ENCODE measurements at regions not wholly inside any gene's neighbourhood (a gene's known extent, or its start where the extent isn't known, plus 50 kb on each side); places are given as distances from the start of the nearest gene placed in this dataset.

DNA sequence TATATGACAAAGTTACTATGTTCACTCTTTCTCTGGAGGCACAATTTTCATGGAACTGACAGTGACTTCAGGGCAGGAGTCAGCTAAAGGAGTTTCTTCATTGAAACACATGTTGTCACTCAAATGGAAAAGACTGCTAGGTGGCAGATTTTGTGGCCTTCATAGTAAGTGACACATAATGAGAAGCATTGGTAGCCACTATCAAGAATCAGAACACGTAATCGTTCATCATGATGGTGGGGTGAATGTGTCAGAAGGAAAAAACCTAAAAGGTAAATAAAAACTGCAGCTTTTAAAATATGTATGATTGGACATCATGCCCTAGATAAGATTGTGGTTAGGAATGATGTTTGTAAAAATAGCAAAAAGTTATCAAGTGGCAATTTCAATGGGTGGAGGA lies 1491.0 kb downstream of the SI start:
- in situ Hi-C loops (cut with MboI; ENCODE audit: low sequenced_read_pairs, unreplicated experiment): no loop called here
- DNase-seq (ENCODE audit: low spot score): no peak
- TF ChIP-seq, protein P1, sequence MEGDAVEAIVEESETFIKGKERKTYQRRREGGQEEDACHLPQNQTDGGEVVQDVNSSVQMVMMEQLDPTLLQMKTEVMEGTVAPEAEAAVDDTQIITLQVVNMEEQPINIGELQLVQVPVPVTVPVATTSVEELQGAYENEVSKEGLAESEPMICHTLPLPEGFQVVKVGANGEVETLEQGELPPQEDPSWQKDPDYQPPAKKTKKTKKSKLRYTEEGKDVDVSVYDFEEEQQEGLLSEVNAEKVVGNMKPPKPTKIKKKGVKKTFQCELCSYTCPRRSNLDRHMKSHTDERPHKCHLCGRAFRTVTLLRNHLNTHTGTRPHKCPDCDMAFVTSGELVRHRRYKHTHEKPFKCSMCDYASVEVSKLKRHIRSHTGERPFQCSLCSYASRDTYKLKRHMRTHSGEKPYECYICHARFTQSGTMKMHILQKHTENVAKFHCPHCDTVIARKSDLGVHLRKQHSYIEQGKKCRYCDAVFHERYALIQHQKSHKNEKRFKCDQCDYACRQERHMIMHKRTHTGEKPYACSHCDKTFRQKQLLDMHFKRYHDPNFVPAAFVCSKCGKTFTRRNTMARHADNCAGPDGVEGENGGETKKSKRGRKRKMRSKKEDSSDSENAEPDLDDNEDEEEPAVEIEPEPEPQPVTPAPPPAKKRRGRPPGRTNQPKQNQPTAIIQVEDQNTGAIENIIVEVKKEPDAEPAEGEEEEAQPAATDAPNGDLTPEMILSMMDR (IDR thresholded peaks at IDR 0.05; ENCODE audit: borderline replicate concordance, control extremely low read depth, extremely low read depth, insufficient read depth, missing control alignments): no peak

DNA sequence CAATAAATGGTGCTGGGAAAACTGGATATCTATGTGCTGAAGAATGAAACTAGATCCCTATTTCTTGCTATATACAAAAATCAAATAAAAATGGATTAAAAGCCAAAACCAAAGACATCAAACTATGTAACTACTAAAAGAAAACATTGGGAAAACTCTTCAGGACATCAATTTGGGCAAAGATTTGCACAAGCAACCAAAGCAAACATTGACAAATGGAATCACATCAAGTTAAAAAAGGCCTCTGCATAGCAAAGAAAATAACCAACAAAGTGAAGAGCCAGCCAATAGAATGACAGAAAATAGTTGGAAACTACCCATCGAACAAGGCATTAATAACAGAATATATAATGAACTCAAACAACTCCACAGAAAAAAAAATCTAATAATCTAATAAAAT lies 1495.3 kb downstream of the SI start:
- in situ Hi-C loops (cut with MboI; ENCODE audit: low sequenced_read_pairs, unreplicated experiment): no loop called here
- DNase-seq (ENCODE audit: low spot score): no peak
- TF ChIP-seq, protein P1 (IDR thresholded peaks at IDR 0.05; ENCODE audit: borderline replicate concordance, control extremely low read depth, extremely low read depth, insufficient read depth, missing control alignments): no peak

DNA sequence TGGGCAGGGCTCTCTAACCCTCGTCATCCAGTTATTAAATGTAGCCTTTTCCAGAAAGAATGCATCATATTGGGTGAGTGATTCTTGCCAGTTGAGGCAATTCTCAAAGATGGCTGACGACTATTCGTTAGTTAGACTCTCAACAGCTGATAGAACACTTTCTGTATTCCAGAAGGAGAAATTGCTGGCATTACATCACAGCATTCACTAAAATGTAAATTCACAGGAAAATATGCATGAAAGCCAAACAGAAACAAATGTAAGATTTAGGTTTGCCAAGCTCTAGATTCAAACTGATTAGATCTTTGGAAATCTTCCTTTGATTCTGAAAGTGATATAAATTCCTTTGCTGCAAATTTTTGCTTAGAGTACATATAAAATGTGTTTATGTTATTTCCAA lies 1501.0 kb downstream of the SI start:
- in situ Hi-C loops (cut with MboI; ENCODE audit: low sequenced_read_pairs, unreplicated experiment): no loop called here
- TF ChIP-seq, protein P1 (IDR thresholded peaks at IDR 0.05; ENCODE audit: borderline replicate concordance, control extremely low read depth, extremely low read depth, insufficient read depth, missing control alignments): no peak
- DNase-seq (ENCODE audit: low spot score): no peak

DNA sequence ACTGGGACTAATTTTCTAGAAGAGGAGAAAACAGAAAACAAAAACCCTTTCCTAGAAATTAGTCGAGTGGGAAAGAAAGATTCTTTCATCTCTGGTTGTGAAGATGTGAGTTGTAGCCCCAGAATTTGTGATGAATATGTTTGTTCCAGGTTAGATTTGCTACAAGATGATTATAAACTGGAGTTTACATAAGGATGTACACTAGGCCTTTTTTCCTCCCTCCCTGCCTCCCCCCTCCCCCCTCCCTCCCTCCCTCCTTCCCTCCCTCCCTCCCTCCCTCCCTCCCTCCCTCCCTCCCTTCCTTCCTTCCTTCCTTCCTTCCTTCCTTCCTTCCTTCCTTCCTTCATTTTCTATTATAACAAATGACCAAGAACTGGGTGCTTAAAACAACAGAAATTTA lies 1502.0 kb downstream of the SI start:
- TF ChIP-seq, protein P1 (IDR thresholded peaks at IDR 0.05; ENCODE audit: borderline replicate concordance, control extremely low read depth, extremely low read depth, insufficient read depth, missing control alignments): no peak
- no peak for DNase-seq (ENCODE audit: low spot score)
- in situ Hi-C loops (cut with MboI; ENCODE audit: low sequenced_read_pairs, unreplicated experiment): no loop called here

DNA sequence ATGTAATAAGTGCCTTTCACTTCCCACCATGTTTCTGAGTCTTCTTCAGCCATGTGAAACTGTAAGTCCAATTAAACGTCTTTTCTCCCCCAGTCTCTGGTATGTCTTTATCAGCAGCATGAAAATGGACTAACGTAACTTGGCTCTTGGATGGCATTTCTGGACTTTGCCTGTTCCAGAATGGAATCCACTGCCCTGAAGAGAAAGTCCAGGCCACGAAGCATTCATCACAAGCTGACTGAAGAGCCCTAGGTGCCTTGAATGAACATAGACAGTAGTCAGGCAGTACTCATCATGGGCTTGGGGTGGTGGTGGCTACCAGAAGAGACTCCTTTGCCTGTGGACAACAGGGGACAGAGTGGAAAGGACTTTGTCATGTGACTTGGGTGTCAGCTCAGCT lies 1505.0 kb downstream of the SI start:
- DNase-seq (ENCODE audit: low spot score): no peak
- in situ Hi-C loops (cut with MboI; ENCODE audit: low sequenced_read_pairs, unreplicated experiment): no loop called here
- TF ChIP-seq, protein P1 (IDR thresholded peaks at IDR 0.05; ENCODE audit: borderline replicate concordance, control extremely low read depth, extremely low read depth, insufficient read depth, missing control alignments): no peak

DNA sequence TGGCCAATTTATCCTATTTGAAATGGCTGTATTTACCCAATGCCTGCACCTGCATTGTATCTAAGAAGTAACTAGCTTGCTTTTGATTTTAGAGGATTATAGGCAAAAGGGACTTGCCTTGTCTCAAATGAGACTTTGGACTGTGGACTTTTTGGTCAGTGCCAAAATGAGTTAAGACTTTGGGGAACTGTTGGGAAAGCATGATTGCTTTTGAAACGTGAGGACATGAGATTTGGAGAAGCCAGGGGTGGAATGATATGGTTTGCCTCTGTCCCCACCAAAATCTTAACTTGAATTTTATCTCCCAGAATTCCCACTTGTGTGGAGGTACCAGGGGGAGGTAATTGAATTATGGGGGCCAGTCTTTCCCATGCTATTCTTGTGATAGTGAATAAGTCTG lies 1505.4 kb downstream of the SI start:
- TF ChIP-seq, protein P1 (IDR thresholded peaks at IDR 0.05; ENCODE audit: borderline replicate concordance, control extremely low read depth, extremely low read depth, insufficient read depth, missing control alignments): no peak
- in situ Hi-C loops (cut with MboI; ENCODE audit: low sequenced_read_pairs, unreplicated experiment): no loop called here
- no peak for DNase-seq (ENCODE audit: low spot score)

DNA sequence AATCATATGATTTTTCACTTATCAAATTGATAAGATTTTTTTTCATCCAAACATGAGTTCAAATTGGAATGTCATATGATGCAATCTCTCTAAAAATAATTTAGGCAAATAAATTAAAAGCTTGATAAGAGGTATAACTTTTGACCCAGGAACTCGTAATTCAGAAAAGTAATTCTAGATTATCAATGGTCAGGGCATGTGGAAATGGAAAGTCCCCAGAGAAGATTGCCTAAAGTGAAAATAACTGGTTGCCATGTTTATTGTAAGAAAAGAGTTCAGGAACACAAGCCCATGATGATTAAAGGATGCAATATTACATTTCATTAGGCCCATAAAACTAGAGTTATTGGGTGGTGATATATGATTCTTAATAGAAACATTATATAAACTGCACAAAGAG lies 1514.8 kb downstream of the SI start:
- in situ Hi-C loops (cut with MboI; ENCODE audit: low sequenced_read_pairs, unreplicated experiment): no loop called here
- TF ChIP-seq, protein P1 (IDR thresholded peaks at IDR 0.05; ENCODE audit: borderline replicate concordance, control extremely low read depth, extremely low read depth, insufficient read depth, missing control alignments): no peak
- DNase-seq (ENCODE audit: low spot score): no peak
